K562 (cell line): ENCODE measurements at regions not wholly inside any gene's neighbourhood (a gene's known extent, or its start where the extent isn't known, plus 50 kb on each side); places are given as distances from the start of the nearest gene placed in this dataset.

Source experiments
- ATAC-seq: fragments of 200-7000 bp; cut with Tn5 transposase; 3 replicates; pipeline ENCODE4 v1.9.1; 2020; ENCODE audit warnings: moderate library complexity
- BruUV-seq: library from RNA; stranded (reverse); fragments of 400-500 nt; replicated peaks from 2 replicates; lab custom pipeline; 2021; lab: Mats Ljungman, UMichigan
- CTCF ChIA-PET: fragments of 300-600 bp; formaldehyde crosslinking; extraction: SDS; loops from one replicate; lab custom pipeline; 2021; ENCODE audit warnings: low intra/inter-chr PET ratio; lab: Yijun Ruan, JAX
- POLR2A ChIA-PET: fragments of 300-600, 350-650 bp; sonication (Branson Sonifier 250); formaldehyde crosslinking; extraction: SDS; loops from one replicate; lab custom pipeline; 2021; ENCODE audit warnings: antibody characterized with exemption, inconsistent platforms; lab: Yijun Ruan, JAX
- DNase-seq, 4 experiments: peaks; one replicate each; pipeline versions ENCODE4 v3.0.0 to v3.0.0-alpha.2; 2011 to 2018; ENCODE audit warnings: low spot score in 3 of 4, mixed read lengths in 3 of 4; ENCODE audit errors: extremely low read depth in 1 of 4
- FAIRE-seq: peaks from 2 replicates; lab custom pipeline; 2011; peaks lifted over from hg19 to GRCh38; lab: Jason Lieb, UNC
- H2AFZ ChIP-seq: 2 replicates; pipeline ENCODE4 v1.6.0; 2011; ENCODE audit warnings: low read depth, low read length, control low read depth, inconsistent platforms
- H3K27ac ChIP-seq: fragments of 200-600 bp; 3 replicates; pipeline ENCODE4 v1.8.0; 2011; ENCODE audit warnings: low read depth, mild to moderate bottlenecking, control low read depth, inconsistent platforms, low read length, moderate library complexity, mixed read lengths; ENCODE audit errors: extremely low read depth
- H3K27me3 ChIP-seq, 2 experiments: fragments of 300-600 bp in 1 of 2; 2 replicates in 1 of 2; 3 replicates in 1 of 2; pipeline versions ENCODE4 v1.6.0 to v1.8.0; 2011; ENCODE audit warnings: inconsistent platforms in 2 of 2, low read length in 2 of 2, mild to moderate bottlenecking in 1 of 2, mixed read lengths in 1 of 2, moderate library complexity in 1 of 2; ENCODE audit not compliant: control insufficient read depth in 2 of 2, insufficient read depth in 2 of 2
- H3K36me3 ChIP-seq: fragments of 300-600 bp; 3 replicates; pipeline ENCODE4 v1.8.0; 2011; ENCODE audit warnings: mild to moderate bottlenecking, low read length, inconsistent platforms; ENCODE audit not compliant: control insufficient read depth, insufficient read depth
- H3K4me1 ChIP-seq, 2 experiments: fragments of 200-600 bp in 1 of 2; replicated peaks in 1 of 2; 2 replicates in 1 of 2; 3 replicates in 1 of 2; pipeline versions ENCODE4 v1.5.1 to v1.8.0; 2011; ENCODE audit warnings: inconsistent platforms in 2 of 2, low read length in 2 of 2, mild to moderate bottlenecking in 1 of 2, mixed read lengths in 1 of 2, moderate library complexity in 1 of 2; ENCODE audit not compliant: control insufficient read depth in 2 of 2, insufficient read depth in 2 of 2
- H3K4me2 ChIP-seq: 2 replicates; pipeline ENCODE4 v1.6.1; 2011; ENCODE audit warnings: low read length, control low read depth, inconsistent platforms, mixed read lengths; ENCODE audit not compliant: insufficient read depth
- H3K4me3 ChIP-seq: fragments of 200-600 bp; sonication (generic), shearing (Covaris generic); 2 replicates; pipeline ENCODE4 v1.5.1; 2016; ENCODE audit warnings: control low read depth, inconsistent platforms
- H3K79me2 ChIP-seq: fragments of 200-600 bp; 3 replicates; pipeline ENCODE4 v1.8.0; 2011; ENCODE audit warnings: low read length, inconsistent platforms; ENCODE audit not compliant: control insufficient read depth, insufficient read depth
- H3K9ac ChIP-seq, 2 experiments: 2 replicates each; pipeline versions ENCODE4 v1.6.0 to v1.6.1; 2011; ENCODE audit warnings: low read depth in 2 of 2, low read length in 2 of 2, control low read depth in 1 of 2, inconsistent platforms in 1 of 2, mild to moderate bottlenecking in 1 of 2, mixed read lengths in 1 of 2; ENCODE audit not compliant: insufficient read depth in 1 of 2
- H3K9me1 ChIP-seq: one replicate; pipeline ENCODE4 v1.6.0; 2011; ENCODE audit warnings: inconsistent platforms, mild to moderate bottlenecking, low read length, moderate library complexity; ENCODE audit not compliant: control insufficient read depth, insufficient read depth
- H3K9me3 ChIP-seq: replicated peaks from 2 replicates; pipeline ENCODE4 v1.5.1; 2011; ENCODE audit warnings: low read depth, low read length, inconsistent platforms; ENCODE audit not compliant: control insufficient read depth, insufficient read depth
- H4K20me1 ChIP-seq: replicated peaks from 2 replicates; pipeline ENCODE4 v1.6.1; 2011; ENCODE audit warnings: low read length, inconsistent platforms, mixed read lengths; ENCODE audit not compliant: control insufficient read depth, insufficient read depth
- HNRNPH1 ChIP-seq: fragments of 200-400 bp; formaldehyde crosslinking; optimal IDR thresholded peaks from 2 replicates; pipeline ENCODE3; 2017; ENCODE audit warnings: low read depth, mild to moderate bottlenecking, low read length, moderate library complexity
- SMAD2 ChIP-seq: fragments of 150-350 bp; IDR thresholded peaks from 2 replicates; pipeline ENCODE4 v1.6.1; 2014; ENCODE audit warnings: low read depth, mild to moderate bottlenecking, low read length
- ZNF785 ChIP-seq: fragments of 250-450 bp; sonication (Bioruptor Pico); IDR thresholded peaks from 2 replicates; pipeline ENCODE4 v1.4.0; 2020; ENCODE audit warnings: mild to moderate bottlenecking
- WGBS: fragments of 100-300 bp; shearing (Covaris generic); methylation state at CpG from one replicate; pipeline ENCODE4 v1.1.6; 2016; ENCODE audit warnings: low coverage, mixed read lengths; ENCODE audit not compliant: insufficient coverage; ENCODE audit errors: missing lambda C conversion rate; 5-methylcytosine and 5-hydroxymethylcytosine counted together
- in situ Hi-C: fragments of 300-500 bp; cut with MboI; formaldehyde crosslinking; loops from 4 replicates; pipeline ENCODE4 v1.15.0; 2018; ENCODE audit warnings: inconsistent platforms, mixed read lengths
- intact Hi-C: fragments of 100-400 bp; cut with micrococcal nuclease; formaldehyde crosslinking; loops from 2 replicates; pipeline ENCODE4 v1.14.2; 2022
- TF ChIP-seq, protein P1 (sequence below): fragments of 250-450 bp; sonication (Bioruptor Pico); IDR thresholded peaks from 2 replicates; pipeline ENCODE4 v1.4.0; 2020; ENCODE audit warnings: mild to moderate bottlenecking, moderate library complexity, borderline replicate concordance
- TF ChIP-seq, protein P2 (sequence below): IDR thresholded peaks from 3 replicates; pipeline ENCODE4 v1.6.1; 2011; ENCODE audit warnings: borderline replicate concordance, mild to moderate bottlenecking; ENCODE audit not compliant: insufficient read length, insufficient read depth
- TF ChIP-seq, protein P3 (sequence below), 2 experiments: fragments of 450-650 bp; formaldehyde crosslinking in 1 of 2; IDR thresholded peaks; 2 replicates each; pipeline versions ENCODE4 v1.4.0 to v1.6.1; 2014 to 2020; ENCODE audit warnings: mild to moderate bottlenecking in 2 of 2, borderline replicate concordance in 1 of 2, low read depth in 1 of 2
- TF ChIP-seq, protein P4 (sequence below): fragments of 450-650 bp; IDR thresholded peaks from 2 replicates; pipeline ENCODE4 v1.6.1; 2016; ENCODE audit warnings: mild to moderate bottlenecking

DNA sequence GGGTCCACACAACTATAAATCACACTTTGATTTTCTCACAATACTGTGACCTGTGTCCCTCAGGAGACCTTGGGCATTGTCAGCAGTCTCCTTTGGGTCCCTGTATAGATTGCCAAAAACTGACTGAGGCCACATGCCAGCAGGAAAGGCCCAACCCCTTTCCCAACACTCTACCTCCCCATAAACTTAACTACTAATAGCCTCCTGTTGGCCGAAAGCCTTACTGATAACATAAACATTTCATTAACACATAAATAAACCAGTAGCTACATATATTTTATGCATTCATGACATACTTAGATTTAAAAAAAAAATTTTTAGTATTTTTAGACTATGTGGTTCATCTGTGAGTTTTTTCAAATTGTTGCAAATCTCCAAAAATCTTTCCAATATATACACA, 153.5 kb downstream of the ARL4C start:
- in situ Hi-C loops: no loop called here
- Histone ChIP-seq H3K4me2 (no peak overlapping the region), H3K9me1 (no peaks in the 10 kb centered on the region), H3K9me3 (no peaks in the 10 kb centered on the region), H3K27ac (no peak overlapping the region), H3K36me3 (no peaks in the 10 kb centered on the region), H3K79me2 (no peaks in the 10 kb centered on the region), H3K9ac (no peak overlapping the region), H2AFZ (no peak overlapping the region), H3K4me3 (no peak overlapping the region), H4K20me1 (no peaks in the 10 kb centered on the region), H3K27me3 (no peaks in the 10 kb centered on the region; a peak in 1 of 5 replicates), H3K4me1 (no peaks in the 10 kb centered on the region)
- intact Hi-C loops: no loop called here
- CTCF ChIA-PET: no interaction called here
- POLR2A ChIA-PET: no interaction called here
- no peak for DNase-seq
- BruUV-seq: no TSS peak
- no peak for FAIRE-seq
- no peak for ATAC-seq
- 0% methylated on average over 1 of the region's 1 CpG for WGBS
- TF ChIP-seq, protein P1, sequence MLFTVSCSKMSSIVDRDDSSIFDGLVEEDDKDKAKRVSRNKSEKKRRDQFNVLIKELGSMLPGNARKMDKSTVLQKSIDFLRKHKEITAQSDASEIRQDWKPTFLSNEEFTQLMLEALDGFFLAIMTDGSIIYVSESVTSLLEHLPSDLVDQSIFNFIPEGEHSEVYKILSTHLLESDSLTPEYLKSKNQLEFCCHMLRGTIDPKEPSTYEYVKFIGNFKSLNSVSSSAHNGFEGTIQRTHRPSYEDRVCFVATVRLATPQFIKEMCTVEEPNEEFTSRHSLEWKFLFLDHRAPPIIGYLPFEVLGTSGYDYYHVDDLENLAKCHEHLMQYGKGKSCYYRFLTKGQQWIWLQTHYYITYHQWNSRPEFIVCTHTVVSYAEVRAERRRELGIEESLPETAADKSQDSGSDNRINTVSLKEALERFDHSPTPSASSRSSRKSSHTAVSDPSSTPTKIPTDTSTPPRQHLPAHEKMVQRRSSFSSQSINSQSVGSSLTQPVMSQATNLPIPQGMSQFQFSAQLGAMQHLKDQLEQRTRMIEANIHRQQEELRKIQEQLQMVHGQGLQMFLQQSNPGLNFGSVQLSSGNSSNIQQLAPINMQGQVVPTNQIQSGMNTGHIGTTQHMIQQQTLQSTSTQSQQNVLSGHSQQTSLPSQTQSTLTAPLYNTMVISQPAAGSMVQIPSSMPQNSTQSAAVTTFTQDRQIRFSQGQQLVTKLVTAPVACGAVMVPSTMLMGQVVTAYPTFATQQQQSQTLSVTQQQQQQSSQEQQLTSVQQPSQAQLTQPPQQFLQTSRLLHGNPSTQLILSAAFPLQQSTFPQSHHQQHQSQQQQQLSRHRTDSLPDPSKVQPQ (CRISPR knock-in tag): no peak
- TF ChIP-seq, protein P2, sequence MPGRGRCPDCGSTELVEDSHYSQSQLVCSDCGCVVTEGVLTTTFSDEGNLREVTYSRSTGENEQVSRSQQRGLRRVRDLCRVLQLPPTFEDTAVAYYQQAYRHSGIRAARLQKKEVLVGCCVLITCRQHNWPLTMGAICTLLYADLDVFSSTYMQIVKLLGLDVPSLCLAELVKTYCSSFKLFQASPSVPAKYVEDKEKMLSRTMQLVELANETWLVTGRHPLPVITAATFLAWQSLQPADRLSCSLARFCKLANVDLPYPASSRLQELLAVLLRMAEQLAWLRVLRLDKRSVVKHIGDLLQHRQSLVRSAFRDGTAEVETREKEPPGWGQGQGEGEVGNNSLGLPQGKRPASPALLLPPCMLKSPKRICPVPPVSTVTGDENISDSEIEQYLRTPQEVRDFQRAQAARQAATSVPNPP: no peak
- TF ChIP-seq, protein P3, sequence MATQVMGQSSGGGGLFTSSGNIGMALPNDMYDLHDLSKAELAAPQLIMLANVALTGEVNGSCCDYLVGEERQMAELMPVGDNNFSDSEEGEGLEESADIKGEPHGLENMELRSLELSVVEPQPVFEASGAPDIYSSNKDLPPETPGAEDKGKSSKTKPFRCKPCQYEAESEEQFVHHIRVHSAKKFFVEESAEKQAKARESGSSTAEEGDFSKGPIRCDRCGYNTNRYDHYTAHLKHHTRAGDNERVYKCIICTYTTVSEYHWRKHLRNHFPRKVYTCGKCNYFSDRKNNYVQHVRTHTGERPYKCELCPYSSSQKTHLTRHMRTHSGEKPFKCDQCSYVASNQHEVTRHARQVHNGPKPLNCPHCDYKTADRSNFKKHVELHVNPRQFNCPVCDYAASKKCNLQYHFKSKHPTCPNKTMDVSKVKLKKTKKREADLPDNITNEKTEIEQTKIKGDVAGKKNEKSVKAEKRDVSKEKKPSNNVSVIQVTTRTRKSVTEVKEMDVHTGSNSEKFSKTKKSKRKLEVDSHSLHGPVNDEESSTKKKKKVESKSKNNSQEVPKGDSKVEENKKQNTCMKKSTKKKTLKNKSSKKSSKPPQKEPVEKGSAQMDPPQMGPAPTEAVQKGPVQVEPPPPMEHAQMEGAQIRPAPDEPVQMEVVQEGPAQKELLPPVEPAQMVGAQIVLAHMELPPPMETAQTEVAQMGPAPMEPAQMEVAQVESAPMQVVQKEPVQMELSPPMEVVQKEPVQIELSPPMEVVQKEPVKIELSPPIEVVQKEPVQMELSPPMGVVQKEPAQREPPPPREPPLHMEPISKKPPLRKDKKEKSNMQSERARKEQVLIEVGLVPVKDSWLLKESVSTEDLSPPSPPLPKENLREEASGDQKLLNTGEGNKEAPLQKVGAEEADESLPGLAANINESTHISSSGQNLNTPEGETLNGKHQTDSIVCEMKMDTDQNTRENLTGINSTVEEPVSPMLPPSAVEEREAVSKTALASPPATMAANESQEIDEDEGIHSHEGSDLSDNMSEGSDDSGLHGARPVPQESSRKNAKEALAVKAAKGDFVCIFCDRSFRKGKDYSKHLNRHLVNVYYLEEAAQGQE (IDR thresholded peaks at IDR 0.05; ENCODE audit: borderline replicate concordance): no peak
- TF ChIP-seq, protein P3 (CRISPR knock-in tag; IDR thresholded peaks at IDR 0.05; ENCODE audit: low read depth): no peak
- TF ChIP-seq ZNF785 (CRISPR knock-in tag): no peak
- no peak for TF ChIP-seq HNRNPH1
- TF ChIP-seq SMAD2: no peak
- TF ChIP-seq, protein P4, sequence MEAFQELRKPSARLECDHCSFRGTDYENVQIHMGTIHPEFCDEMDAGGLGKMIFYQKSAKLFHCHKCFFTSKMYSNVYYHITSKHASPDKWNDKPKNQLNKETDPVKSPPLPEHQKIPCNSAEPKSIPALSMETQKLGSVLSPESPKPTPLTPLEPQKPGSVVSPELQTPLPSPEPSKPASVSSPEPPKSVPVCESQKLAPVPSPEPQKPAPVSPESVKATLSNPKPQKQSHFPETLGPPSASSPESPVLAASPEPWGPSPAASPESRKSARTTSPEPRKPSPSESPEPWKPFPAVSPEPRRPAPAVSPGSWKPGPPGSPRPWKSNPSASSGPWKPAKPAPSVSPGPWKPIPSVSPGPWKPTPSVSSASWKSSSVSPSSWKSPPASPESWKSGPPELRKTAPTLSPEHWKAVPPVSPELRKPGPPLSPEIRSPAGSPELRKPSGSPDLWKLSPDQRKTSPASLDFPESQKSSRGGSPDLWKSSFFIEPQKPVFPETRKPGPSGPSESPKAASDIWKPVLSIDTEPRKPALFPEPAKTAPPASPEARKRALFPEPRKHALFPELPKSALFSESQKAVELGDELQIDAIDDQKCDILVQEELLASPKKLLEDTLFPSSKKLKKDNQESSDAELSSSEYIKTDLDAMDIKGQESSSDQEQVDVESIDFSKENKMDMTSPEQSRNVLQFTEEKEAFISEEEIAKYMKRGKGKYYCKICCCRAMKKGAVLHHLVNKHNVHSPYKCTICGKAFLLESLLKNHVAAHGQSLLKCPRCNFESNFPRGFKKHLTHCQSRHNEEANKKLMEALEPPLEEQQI: no peak
